GM21367 (cell line): ENCODE measurements at regions not wholly inside any gene's neighbourhood (a gene's known extent, or its start where the extent isn't known, plus 50 kb on each side); places are given as distances from the start of the nearest gene placed in this dataset.
"Not testable (repeated sequence)": the region's sequence is repeated elsewhere in the genome, so short reads cannot be mapped to it uniquely, and the experiment has no call there.

Experiments used
- ATAC-seq: cut with Tn5 transposase; IDR thresholded peaks from one replicate; pipeline ENCODE4 v1.9.1; 2021; ENCODE audit not compliant: unreplicated experiment

DNA sequence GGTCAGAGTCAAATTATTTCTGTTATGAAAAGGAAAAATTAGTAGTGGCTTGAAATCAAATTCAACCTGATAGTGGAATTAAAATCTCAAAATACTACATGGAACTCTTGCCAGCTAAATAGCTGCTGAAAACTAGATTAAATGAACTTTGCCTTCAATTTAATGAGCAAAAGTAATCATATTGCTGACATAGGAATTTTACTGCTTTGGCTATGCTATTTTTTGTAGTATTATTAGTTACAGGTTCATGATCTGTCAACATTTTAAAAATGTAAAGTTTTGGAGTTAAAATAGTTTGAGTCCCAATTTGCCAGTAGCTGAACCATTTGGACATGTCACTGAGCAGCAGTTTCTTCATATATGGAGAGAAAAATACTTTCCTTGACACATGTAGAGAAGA is 81.4 kb downstream of the RERGL start:
- ATAC-seq, result no peak

- ATAC-seq, result no peak
These were observed 90.7 kb downstream of the RERGL start for GRCh38 chr12:17999174-17999801.

DNA sequence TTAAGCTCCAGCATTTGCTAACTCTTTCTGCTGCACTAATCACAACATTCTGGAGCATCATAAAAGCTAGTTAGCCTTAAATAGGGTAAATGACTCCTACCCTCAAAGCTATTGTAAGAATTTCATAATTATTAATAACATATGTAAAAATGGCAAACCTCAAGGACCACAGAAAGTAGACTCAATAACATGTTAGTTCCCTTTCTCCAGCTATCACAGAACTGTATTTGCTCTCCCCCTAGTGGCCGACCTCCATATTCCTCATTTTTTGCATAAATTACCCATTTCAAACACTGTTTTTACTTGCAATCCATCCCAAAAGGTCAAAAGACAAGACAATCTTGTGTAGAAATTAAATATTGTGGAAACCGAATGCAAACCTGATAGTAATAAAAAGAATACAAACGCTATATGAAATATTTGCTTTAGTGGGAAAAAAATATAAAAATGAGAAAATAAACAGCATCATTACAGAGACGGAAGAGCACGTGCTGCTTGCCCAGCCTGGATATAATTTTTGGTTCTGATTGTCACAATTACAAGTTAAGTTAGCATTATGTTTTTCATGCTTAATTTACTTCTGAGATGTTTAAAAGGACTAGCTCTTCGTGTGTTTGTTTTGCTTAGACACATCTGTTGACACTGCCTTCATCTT is 97.9 kb downstream of the RERGL start:
- ATAC-seq, result peak; percentile 88

GRCh38 chr12:17982556-17982955 is 107.4 kb downstream of the RERGL start:
- no peak for ATAC-seq

GRCh38 chr12:17976202-17976601 is 113.8 kb downstream of the RERGL start:
- no peak for ATAC-seq

GRCh38 chr12:17975763-17976162 is 114.2 kb downstream of the RERGL start:
- no peak for ATAC-seq

GRCh38 chr12:17975239-17975638 is 114.8 kb downstream of the RERGL start:
- no peak for ATAC-seq

DNA sequence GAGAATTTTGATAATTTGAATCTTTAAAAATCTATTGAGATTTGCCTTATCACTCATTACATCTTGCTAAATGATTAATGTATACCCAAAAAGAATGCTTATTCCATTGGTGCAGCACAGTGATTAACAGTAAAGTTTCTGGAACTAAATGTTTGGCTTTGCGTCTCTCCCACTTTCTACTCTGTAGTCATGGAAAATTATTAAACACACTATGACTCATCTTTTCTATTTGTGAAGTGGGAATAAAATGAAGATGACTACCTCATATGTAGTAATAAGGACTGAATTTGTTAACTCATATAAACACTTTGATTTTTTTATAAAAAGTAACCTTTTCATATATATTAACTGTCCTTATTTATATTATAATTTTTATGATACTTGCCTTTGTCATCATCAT is 118.1 kb downstream of the RERGL start:
- no peak for ATAC-seq

DNA sequence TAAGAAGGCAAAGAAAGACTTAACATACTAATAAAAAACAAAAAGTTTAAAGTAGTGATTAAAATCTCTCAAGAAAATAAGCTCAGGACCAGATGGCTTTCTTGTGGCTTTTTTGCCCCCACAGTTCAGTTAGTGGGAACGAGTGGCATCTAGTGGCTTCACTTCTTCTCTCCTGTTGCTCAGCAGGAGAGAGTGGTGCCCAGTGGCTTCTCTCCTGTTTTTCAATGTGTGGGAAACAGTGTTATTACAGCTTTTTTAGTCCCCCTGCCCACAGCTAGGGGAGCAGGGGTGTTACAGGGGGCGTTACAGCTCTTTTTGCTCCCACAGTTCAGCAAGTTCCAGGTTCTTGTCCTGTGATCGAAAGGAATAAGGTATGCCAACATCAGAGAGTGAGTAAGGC is 135.2 kb downstream of the RERGL start:
- no peak for ATAC-seq

DNA sequence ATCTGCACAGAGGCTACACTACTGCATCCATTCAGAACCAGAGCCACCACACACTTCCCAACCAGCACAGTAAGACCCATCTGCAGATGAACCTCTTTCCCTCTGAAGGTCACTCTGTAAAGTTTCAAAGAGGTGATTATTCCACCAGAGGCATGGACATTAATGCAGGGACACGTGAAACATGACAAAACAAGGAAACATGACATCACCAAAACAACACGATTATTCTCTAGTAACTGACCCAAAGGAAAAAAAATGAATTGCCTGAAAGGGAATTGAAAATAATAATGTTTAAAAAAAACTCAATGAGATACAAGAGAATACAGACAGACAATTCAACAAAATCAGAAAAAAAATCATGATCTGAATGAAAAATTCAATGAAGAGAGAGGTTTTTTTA is 139.1 kb downstream of the RERGL start:
- no peak for ATAC-seq

GRCh38 chr12:17949558-17950141 is 140.3 kb downstream of the RERGL start:
- ATAC-seq, result no peak

- no peak for ATAC-seq
These were observed 161.2 kb downstream of the RERGL start for GRCh38 chr12:17928708-17929366.

DNA sequence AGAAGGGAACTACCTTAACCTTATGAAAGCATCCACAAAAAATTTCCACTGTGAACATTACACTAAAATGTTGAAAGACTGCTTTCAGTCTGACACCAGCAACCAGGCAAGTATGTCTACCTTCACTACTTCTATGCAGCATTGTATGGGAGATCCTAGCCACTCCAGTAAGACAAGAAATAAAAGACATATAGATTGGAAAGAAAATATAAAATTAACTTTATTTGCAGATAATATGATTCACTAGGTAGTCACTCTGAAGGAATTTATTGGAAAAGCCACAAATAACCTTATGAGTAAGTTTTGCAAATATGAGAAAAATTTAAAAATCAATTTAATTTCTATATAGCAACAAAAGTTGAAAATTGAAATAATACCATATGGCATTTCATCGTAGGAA is 172.0 kb downstream of the RERGL start:
- no peak for ATAC-seq

GRCh38 chr12:17884581-17884980 is 205.4 kb downstream of the RERGL start:
- no peak for ATAC-seq

DNA sequence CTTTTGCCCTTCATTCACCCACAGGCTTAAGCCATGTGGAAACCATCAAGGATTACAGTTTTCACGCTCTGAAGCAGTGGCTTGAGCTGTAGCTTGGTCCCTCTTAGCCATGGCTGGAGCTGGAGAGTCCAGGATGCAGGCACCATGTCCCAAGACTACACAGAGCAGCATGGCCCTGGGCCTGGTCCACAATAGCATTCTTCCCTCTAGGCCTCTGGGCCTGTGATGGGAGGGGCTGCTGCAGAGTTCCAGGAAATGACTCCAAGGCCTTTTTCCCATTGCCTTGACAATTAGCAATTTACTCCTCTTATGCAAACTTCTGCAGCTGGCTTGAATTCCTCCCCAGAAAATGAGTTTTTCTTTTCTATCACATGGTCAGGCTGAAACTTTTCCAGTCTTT is 211.3 kb downstream of the RERGL start:
- no peak for ATAC-seq

GRCh38 chr12:17875230-17875629 is 214.8 kb downstream of the RERGL start:
- ATAC-seq, result no peak

GRCh38 chr12:17866802-17867201 is 223.2 kb downstream of the RERGL start:
- ATAC-seq, result no peak

DNA sequence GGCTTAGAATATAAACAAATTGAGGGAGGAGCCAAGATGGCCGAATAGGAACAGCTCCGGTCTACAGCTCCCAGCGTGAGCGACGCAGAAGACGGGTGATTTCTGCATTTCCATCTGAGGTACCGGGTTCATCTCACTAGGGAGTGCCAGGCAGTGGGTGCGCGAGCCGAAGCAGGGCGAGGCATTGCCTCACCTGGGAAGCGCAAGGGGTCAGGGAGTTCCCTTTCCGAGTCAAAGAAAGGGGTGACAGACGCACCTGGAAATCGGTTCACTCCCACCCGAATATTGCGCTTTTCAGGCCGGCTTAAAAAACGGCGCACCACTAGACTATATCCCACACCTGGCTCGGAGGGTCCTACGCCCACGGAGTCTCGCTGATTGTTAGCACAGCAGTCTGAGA is 234.4 kb downstream of the RERGL start:
- ATAC-seq, result not testable (repeated sequence)

- ATAC-seq, result no peak
These were observed 236.9 kb downstream of the RERGL start for GRCh38 chr12:17853054-17853453.

GRCh38 chr12:17841496-17841895 is 248.5 kb downstream of the RERGL start:
- no peak for ATAC-seq

DNA sequence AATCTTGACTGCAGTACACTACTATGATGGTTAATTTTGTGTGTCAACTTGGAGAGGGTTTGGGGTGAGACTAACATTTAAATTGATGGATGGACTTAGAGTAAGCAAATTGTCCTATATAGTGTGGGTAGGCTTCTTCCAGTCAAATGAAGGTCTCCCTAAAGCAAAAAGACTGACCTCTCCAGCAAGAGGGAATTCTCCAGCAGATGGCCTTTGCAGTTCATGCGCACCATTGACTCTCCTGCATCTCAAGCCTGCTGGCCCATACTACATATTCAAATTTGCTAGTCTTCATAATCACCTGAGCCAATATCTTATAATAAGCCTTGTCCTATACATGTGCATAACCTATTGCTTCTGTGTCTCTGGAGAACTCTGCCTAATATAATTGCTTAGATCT is 260.2 kb downstream of the RERGL start:
- no peak for ATAC-seq

- ATAC-seq, result no peak
These were observed 271.1 kb downstream of the RERGL start for GRCh38 chr12:17818931-17819330.
